ENCODE measurements at regions not wholly inside any gene's neighbourhood (a gene's known extent, or its start where the extent isn't known, plus 50 kb on each side); places are given as distances from the start of the nearest gene placed in this dataset.

DNA sequence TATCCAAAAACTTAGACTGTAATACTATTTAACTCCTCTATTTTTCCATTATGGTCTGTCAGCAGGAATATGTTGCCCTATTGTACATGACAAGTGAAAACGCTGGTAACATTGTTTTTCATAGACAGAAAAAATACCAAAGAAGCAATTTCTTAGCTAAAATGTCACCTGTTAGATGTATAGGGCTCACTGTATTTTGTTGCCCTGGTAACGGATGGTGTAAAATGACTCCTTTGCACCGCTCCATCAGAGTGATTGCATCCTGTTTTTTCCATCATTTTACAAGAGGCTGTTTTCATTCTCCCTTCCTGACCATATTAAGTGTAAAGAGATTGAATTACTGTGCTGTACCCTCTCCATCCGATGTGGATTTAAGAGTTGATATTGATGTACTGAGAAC, 460.1 kb upstream of the TLE4 start:
- H3K9ac ChIP-seq (ENCODE audit: low read depth in 1 of 2, low read length in 2 of 2): no peak overlapping the region
- no peak overlapping the region for H3K4me3 ChIP-seq (ENCODE audit: low read length in 2 of 2)
- H3K27me3 ChIP-seq (ENCODE audit: control insufficient read depth in 2 of 2, insufficient read depth in 2 of 2, low read length in 2 of 2): no peaks in the 10 kb centered on the region
- no peaks in the 10 kb centered on the region for H3K36me3 ChIP-seq (ENCODE audit: control insufficient read depth in 2 of 2, insufficient read depth in 2 of 2, low read length in 2 of 2)
- no peaks in the 10 kb centered on the region for H3K4me1 ChIP-seq (ENCODE audit: control insufficient read depth in 2 of 2, insufficient read depth in 2 of 2, low read length in 2 of 2)
- no peak overlapping the region for H3K27ac ChIP-seq (ENCODE audit: low read depth in 2 of 2, low read length in 2 of 2)
- H3K9me3 ChIP-seq (ENCODE audit: control insufficient read depth in 2 of 2, low read length in 2 of 2): no peaks in the 10 kb centered on the region

GRCh38 chr9:79115176-79115575, 456.6 kb upstream of the TLE4 start:
- Histone ChIP-seq H3K4me1 (ENCODE audit: control insufficient read depth in 2 of 2, insufficient read depth in 2 of 2, low read length in 2 of 2) (no peaks in the 10 kb centered on the region), H3K9ac (ENCODE audit: low read depth in 1 of 2, low read length in 2 of 2) (no peak overlapping the region), H3K27ac (ENCODE audit: low read depth in 2 of 2, low read length in 2 of 2) (no peak overlapping the region), H3K27me3 (ENCODE audit: control insufficient read depth in 2 of 2, insufficient read depth in 2 of 2, low read length in 2 of 2) (no peaks in the 10 kb centered on the region), H3K9me3 (ENCODE audit: control insufficient read depth in 2 of 2, low read length in 2 of 2) (no peaks in the 10 kb centered on the region), H3K4me3 (ENCODE audit: low read length in 2 of 2) (no peak overlapping the region), H3K36me3 (ENCODE audit: control insufficient read depth in 2 of 2, insufficient read depth in 2 of 2, low read length in 2 of 2) (no peaks in the 10 kb centered on the region)

DNA sequence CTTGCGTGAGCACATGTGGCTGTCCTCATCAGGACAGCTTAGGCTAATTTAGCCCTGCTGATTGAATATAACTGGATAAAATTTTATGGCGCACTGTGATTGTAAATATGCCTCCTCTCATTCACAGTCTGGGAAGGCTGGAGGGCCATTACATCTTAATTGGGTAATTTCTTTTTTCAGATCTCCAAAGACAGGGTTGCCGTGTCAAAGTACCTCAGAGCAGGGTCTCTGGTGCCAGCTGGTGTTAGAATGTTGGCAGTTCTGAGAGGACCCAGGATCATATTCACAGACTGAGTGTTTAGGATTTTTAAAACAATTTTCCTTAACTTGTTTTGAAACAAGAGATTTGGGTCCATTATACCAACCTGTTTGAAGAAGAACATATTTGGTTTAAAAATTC, 455.7 kb upstream of the TLE4 start:
- no peaks in the 10 kb centered on the region for H3K4me1 ChIP-seq (ENCODE audit: control insufficient read depth in 2 of 2, insufficient read depth in 2 of 2, low read length in 2 of 2)
- no peak overlapping the region for H3K27ac ChIP-seq (ENCODE audit: low read depth in 2 of 2, low read length in 2 of 2)
- H3K36me3 ChIP-seq (ENCODE audit: control insufficient read depth in 2 of 2, insufficient read depth in 2 of 2, low read length in 2 of 2): no peaks in the 10 kb centered on the region
- H3K9me3 ChIP-seq (ENCODE audit: control insufficient read depth in 2 of 2, low read length in 2 of 2): no peaks in the 10 kb centered on the region
- no peaks in the 10 kb centered on the region for H3K27me3 ChIP-seq (ENCODE audit: control insufficient read depth in 2 of 2, insufficient read depth in 2 of 2, low read length in 2 of 2)
- no peak overlapping the region for H3K9ac ChIP-seq (ENCODE audit: low read depth in 1 of 2, low read length in 2 of 2)
- H3K4me3 ChIP-seq (ENCODE audit: low read length in 2 of 2): no peak overlapping the region

DNA sequence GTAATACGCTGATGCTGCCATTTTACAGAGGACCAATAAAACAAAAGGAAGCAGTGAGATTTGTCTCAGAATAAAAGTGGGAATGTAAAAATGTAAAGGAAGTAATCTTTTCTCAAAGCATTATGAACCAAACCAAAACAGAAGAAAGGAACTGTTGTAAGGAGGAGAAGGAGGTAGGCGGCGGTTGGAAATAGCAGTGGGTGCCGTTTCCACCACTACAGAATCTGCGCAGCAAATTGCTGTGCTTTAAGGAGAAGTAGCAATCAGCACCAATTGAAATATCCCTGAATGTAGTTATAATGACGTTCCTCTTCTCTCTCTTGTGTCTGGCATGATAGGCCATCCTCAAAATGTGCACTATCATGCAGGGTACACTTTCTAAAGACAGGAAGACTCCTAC, 455.1 kb upstream of the TLE4 start:
- H3K27me3 ChIP-seq (ENCODE audit: control insufficient read depth in 2 of 2, insufficient read depth in 2 of 2, low read length in 2 of 2): no peaks in the 10 kb centered on the region
- no peaks in the 10 kb centered on the region for H3K9me3 ChIP-seq (ENCODE audit: control insufficient read depth in 2 of 2, low read length in 2 of 2)
- H3K27ac ChIP-seq (ENCODE audit: low read depth in 2 of 2, low read length in 2 of 2): no peak overlapping the region
- no peaks in the 10 kb centered on the region for H3K36me3 ChIP-seq (ENCODE audit: control insufficient read depth in 2 of 2, insufficient read depth in 2 of 2, low read length in 2 of 2)
- H3K9ac ChIP-seq (ENCODE audit: low read depth in 1 of 2, low read length in 2 of 2): no peak overlapping the region
- H3K4me3 ChIP-seq (ENCODE audit: low read length in 2 of 2): no peak overlapping the region
- H3K4me1 ChIP-seq (ENCODE audit: control insufficient read depth in 2 of 2, insufficient read depth in 2 of 2, low read length in 2 of 2): no peaks in the 10 kb centered on the region

- no peak overlapping the region for H3K4me3 ChIP-seq (ENCODE audit: low read length in 2 of 2)
- H3K36me3 ChIP-seq (ENCODE audit: control insufficient read depth in 2 of 2, insufficient read depth in 2 of 2, low read length in 2 of 2): no peaks in the 10 kb centered on the region
- H3K9ac ChIP-seq (ENCODE audit: low read depth in 1 of 2, low read length in 2 of 2): no peak overlapping the region
- no peaks in the 10 kb centered on the region for H3K4me1 ChIP-seq (ENCODE audit: control insufficient read depth in 2 of 2, insufficient read depth in 2 of 2, low read length in 2 of 2)
- no peak overlapping the region for H3K27ac ChIP-seq (ENCODE audit: low read depth in 2 of 2, low read length in 2 of 2)
- H3K27me3 ChIP-seq (ENCODE audit: control insufficient read depth in 2 of 2, insufficient read depth in 2 of 2, low read length in 2 of 2): no peaks in the 10 kb centered on the region
- no peaks in the 10 kb centered on the region for H3K9me3 ChIP-seq (ENCODE audit: control insufficient read depth in 2 of 2, low read length in 2 of 2)
Measured at GRCh38 chr9:79120533-79120932, 451.2 kb upstream of the TLE4 start.

DNA sequence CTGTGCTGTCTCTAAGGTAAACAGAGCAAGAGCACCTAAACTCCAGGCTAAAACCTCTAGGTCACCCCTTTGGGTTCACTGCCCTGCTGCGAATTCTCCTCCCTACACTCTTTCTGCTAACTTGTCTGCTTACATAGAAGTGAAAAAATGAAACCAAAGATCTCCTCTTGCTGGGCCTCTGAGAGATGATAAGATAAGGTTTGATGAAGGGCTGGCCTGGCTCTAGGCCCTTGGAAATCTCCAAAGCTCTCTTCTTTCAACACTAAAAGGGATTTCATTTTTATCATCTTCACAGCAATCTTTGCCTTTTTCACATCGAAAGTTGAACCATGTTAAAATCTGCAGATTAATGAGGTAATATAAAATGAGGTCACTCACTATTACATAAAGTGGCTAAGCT, 450.8 kb upstream of the TLE4 start:
- Histone ChIP-seq H3K27ac (ENCODE audit: low read depth in 2 of 2, low read length in 2 of 2) (no peak overlapping the region), H3K4me1 (ENCODE audit: control insufficient read depth in 2 of 2, insufficient read depth in 2 of 2, low read length in 2 of 2) (no peaks in the 10 kb centered on the region), H3K36me3 (ENCODE audit: control insufficient read depth in 2 of 2, insufficient read depth in 2 of 2, low read length in 2 of 2) (no peaks in the 10 kb centered on the region), H3K9ac (ENCODE audit: low read depth in 1 of 2, low read length in 2 of 2) (no peak overlapping the region), H3K27me3 (ENCODE audit: control insufficient read depth in 2 of 2, insufficient read depth in 2 of 2, low read length in 2 of 2) (no peaks in the 10 kb centered on the region), H3K4me3 (ENCODE audit: low read length in 2 of 2) (no peak overlapping the region), H3K9me3 (ENCODE audit: control insufficient read depth in 2 of 2, low read length in 2 of 2) (no peaks in the 10 kb centered on the region)

- no peak overlapping the region for H3K4me3 ChIP-seq (ENCODE audit: low read length in 2 of 2)
- no peaks in the 10 kb centered on the region for H3K27me3 ChIP-seq (ENCODE audit: control insufficient read depth in 2 of 2, insufficient read depth in 2 of 2, low read length in 2 of 2)
- H3K4me1 ChIP-seq (ENCODE audit: control insufficient read depth in 2 of 2, insufficient read depth in 2 of 2, low read length in 2 of 2): no peaks in the 10 kb centered on the region
- H3K27ac ChIP-seq (ENCODE audit: low read depth in 2 of 2, low read length in 2 of 2): no peak overlapping the region
- H3K9ac ChIP-seq (ENCODE audit: low read depth in 1 of 2, low read length in 2 of 2): no peak overlapping the region
- H3K9me3 ChIP-seq (ENCODE audit: control insufficient read depth in 2 of 2, low read length in 2 of 2): no peaks in the 10 kb centered on the region
- no peaks in the 10 kb centered on the region for H3K36me3 ChIP-seq (ENCODE audit: control insufficient read depth in 2 of 2, insufficient read depth in 2 of 2, low read length in 2 of 2)
Measured at GRCh38 chr9:79123415-79123814, 448.4 kb upstream of the TLE4 start.

DNA sequence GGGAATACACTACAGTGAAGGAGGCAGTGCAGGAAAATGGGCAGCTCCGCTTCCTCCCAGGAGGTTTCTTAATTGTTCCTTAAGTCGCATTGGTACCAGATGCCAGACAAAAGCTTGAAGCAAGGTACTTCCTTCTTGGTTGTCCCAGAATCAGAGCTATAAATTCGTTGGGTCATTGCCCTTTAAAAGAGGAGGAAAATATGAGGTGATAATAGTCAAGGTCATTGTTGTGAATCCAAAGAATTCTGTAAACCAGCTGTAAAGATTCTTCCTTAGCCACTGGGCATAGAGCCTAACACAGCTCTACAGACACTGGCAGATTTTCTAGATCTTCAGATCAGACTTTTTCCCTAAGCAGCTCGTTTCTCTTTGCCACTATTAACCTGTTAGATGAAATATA, 444.1 kb upstream of the TLE4 start:
- H3K27me3 ChIP-seq (ENCODE audit: control insufficient read depth in 2 of 2, insufficient read depth in 2 of 2, low read length in 2 of 2): no peaks in the 10 kb centered on the region
- no peak overlapping the region for H3K27ac ChIP-seq (ENCODE audit: low read depth in 2 of 2, low read length in 2 of 2)
- H3K4me1 ChIP-seq (ENCODE audit: control insufficient read depth in 2 of 2, insufficient read depth in 2 of 2, low read length in 2 of 2): no peaks in the 10 kb centered on the region
- H3K36me3 ChIP-seq (ENCODE audit: control insufficient read depth in 2 of 2, insufficient read depth in 2 of 2, low read length in 2 of 2): no peaks in the 10 kb centered on the region
- no peaks in the 10 kb centered on the region for H3K9me3 ChIP-seq (ENCODE audit: control insufficient read depth in 2 of 2, low read length in 2 of 2)
- no peak overlapping the region for H3K4me3 ChIP-seq (ENCODE audit: low read length in 2 of 2)
- H3K9ac ChIP-seq (ENCODE audit: low read depth in 1 of 2, low read length in 2 of 2): no peak overlapping the region

DNA sequence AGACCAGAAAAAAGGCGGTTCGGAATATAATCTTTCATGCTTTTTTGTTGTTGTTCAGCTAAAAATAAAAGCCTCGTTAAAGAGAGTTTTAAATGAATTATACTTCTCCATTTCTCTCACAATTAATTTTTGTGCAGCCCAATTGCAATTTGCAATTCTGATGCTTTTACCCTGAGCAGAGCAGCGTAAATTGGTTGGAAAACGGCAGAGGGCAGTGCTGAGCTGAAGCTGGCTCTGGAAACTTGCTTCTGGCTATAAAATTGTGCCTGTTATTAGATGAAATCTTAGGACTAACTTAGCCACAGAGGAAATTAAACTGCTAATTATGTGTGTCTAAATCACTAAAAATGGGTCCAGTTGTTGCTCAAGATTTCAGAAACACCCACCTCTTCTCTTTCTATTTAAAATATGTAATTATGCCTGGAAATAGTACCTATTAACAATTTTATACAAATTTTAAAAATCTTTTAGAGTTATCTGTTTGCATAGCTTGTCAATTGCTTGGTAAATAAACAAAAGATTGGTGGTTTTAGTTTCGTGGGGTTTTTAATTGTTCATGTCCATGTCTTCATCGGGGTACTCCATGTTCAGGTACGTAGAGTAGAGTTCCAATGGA, 441.8 kb upstream of the TLE4 start:
- H3K9ac ChIP-seq (ENCODE audit: low read depth in 1 of 2, low read length in 2 of 2): no peak overlapping the region
- H3K9me3 ChIP-seq (ENCODE audit: control insufficient read depth in 2 of 2, low read length in 2 of 2): no peaks in the 10 kb centered on the region
- no peak overlapping the region for H3K4me3 ChIP-seq (ENCODE audit: low read length in 2 of 2)
- no peak overlapping the region for H3K27ac ChIP-seq (ENCODE audit: low read depth in 2 of 2, low read length in 2 of 2)
- H3K27me3 ChIP-seq (ENCODE audit: control insufficient read depth in 2 of 2, insufficient read depth in 2 of 2, low read length in 2 of 2): no peaks in the 10 kb centered on the region
- no peaks in the 10 kb centered on the region for H3K4me1 ChIP-seq (ENCODE audit: control insufficient read depth in 2 of 2, insufficient read depth in 2 of 2, low read length in 2 of 2)
- no peaks in the 10 kb centered on the region for H3K36me3 ChIP-seq (ENCODE audit: control insufficient read depth in 2 of 2, insufficient read depth in 2 of 2, low read length in 2 of 2)

GRCh38 chr9:79131246-79131774, 440.5 kb upstream of the TLE4 start:
- Histone ChIP-seq H3K4me1 (ENCODE audit: control insufficient read depth in 2 of 2, insufficient read depth in 2 of 2, low read length in 2 of 2) (no peaks in the 10 kb centered on the region), H3K27ac (ENCODE audit: low read depth in 2 of 2, low read length in 2 of 2) (no peak overlapping the region), H3K9me3 (ENCODE audit: control insufficient read depth in 2 of 2, low read length in 2 of 2) (no peaks in the 10 kb centered on the region), H3K9ac (ENCODE audit: low read depth in 1 of 2, low read length in 2 of 2) (no peak overlapping the region), H3K4me3 (ENCODE audit: low read length in 2 of 2) (no peak overlapping the region), H3K36me3 (ENCODE audit: control insufficient read depth in 2 of 2, insufficient read depth in 2 of 2, low read length in 2 of 2) (no peaks in the 10 kb centered on the region), H3K27me3 (ENCODE audit: control insufficient read depth in 2 of 2, insufficient read depth in 2 of 2, low read length in 2 of 2) (no peaks in the 10 kb centered on the region)

All from mucosa of rectum (tissue), 2 donors.